Left hindlimb (tissue), 1 donor: ENCODE measurements at regions not wholly inside any gene's neighbourhood (a gene's known extent, or its start where the extent isn't known, plus 50 kb on each side); places are given as distances from the start of the nearest gene placed in this dataset.
"Not testable (repeated sequence)": the region's sequence is repeated elsewhere in the genome, so short reads cannot be mapped to it uniquely, and the experiment has no call there.

Experiments
- DNase-seq: peaks from one replicate; pipeline ENCODE4 v3.0.0-alpha.2; 2018

- not testable (repeated sequence) for DNase-seq
Measured at GRCh38 chr5:97234380-97234779, 51.3 kb upstream of the RIOK2 start.

- DNase-seq = no peak
Measured at GRCh38 chr5:97242341-97242740, 59.3 kb upstream of the RIOK2 start.

GRCh38 chr5:97243353-97243752 lies 60.3 kb upstream of the RIOK2 start:
- DNase-seq = no peak

- DNase-seq = no peak
Measured at GRCh38 chr5:97245386-97245785, 62.3 kb upstream of the RIOK2 start.

GRCh38 chr5:97250113-97250512 lies 67.1 kb upstream of the RIOK2 start:
- DNase-seq = no peak

- DNase-seq = no peak
Measured at GRCh38 chr5:97266076-97266475, 83.0 kb upstream of the RIOK2 start.

- peak; percentile 85 for DNase-seq
Measured at GRCh38 chr5:97266576-97266975, 83.5 kb upstream of the RIOK2 start.

- DNase-seq = no peak
Measured at GRCh38 chr5:97267767-97268166, 84.7 kb upstream of the RIOK2 start.

GRCh38 chr5:97276474-97277120 lies 93.5 kb upstream of the RIOK2 start:
- DNase-seq = no peak

GRCh38 chr5:97281257-97281656 lies 98.2 kb upstream of the RIOK2 start:
- DNase-seq = no peak

- DNase-seq = peak; percentile 41
Measured at GRCh38 chr5:97297063-97297703, 114.1 kb upstream of the RIOK2 start.

GRCh38 chr5:97297704-97298091 lies 114.7 kb upstream of the RIOK2 start:
- no peak for DNase-seq

GRCh38 chr5:97301181-97301580 lies 118.1 kb upstream of the RIOK2 start:
- not testable (repeated sequence) for DNase-seq

- no peak for DNase-seq
Measured at GRCh38 chr5:97338729-97339128, 155.7 kb upstream of the RIOK2 start.

- DNase-seq = no peak
Measured at GRCh38 chr5:97355775-97356174, 172.7 kb upstream of the RIOK2 start.

- no peak for DNase-seq
Measured at GRCh38 chr5:97363577-97363976, 180.5 kb upstream of the RIOK2 start.

GRCh38 chr5:97364731-97365130 lies 181.7 kb upstream of the RIOK2 start:
- DNase-seq = no peak

- DNase-seq = no peak
Measured at GRCh38 chr5:97365163-97365845, 182.3 kb upstream of the RIOK2 start.

GRCh38 chr5:97365918-97366317 lies 182.9 kb upstream of the RIOK2 start:
- DNase-seq = no peak

GRCh38 chr5:97375959-97376358 lies 192.9 kb upstream of the RIOK2 start:
- DNase-seq = no peak

GRCh38 chr5:97377582-97377981 lies 194.5 kb upstream of the RIOK2 start:
- DNase-seq = no peak

- no peak for DNase-seq
Measured at GRCh38 chr5:97383996-97384395, 200.9 kb upstream of the RIOK2 start.

GRCh38 chr5:97388794-97389193 lies 205.7 kb upstream of the RIOK2 start:
- no peak for DNase-seq

GRCh38 chr5:97400537-97400936 lies 217.5 kb upstream of the RIOK2 start:
- DNase-seq = no peak
